Neuronal stem cell (in vitro differentiated cells): ENCODE measurements at regions not wholly inside any gene's neighbourhood (a gene's known extent, or its start where the extent isn't known, plus 50 kb on each side); places are given as distances from the start of the nearest gene placed in this dataset.

ENCODE experiments used
- DNase-seq: peaks from one replicate; pipeline ENCODE4 v3.0.0-alpha.2; 2013; ENCODE audit warnings: low spot score
- H2AFZ ChIP-seq: one replicate; pipeline ENCODE4 v1.6.1; 2013; ENCODE audit warnings: mild to moderate bottlenecking, low read length, inconsistent platforms
- H2AK5ac ChIP-seq: 2 replicates; pipeline ENCODE4 v1.6.1; 2013; ENCODE audit warnings: low read depth, mild to moderate bottlenecking, inconsistent platforms, low read length, moderate library complexity, mixed read lengths
- H2BK120ac ChIP-seq: 2 replicates; pipeline ENCODE4 v1.6.1; 2013; ENCODE audit warnings: low read depth, mild to moderate bottlenecking, inconsistent platforms, low read length, moderate library complexity, mixed read lengths
- H2BK12ac ChIP-seq: one replicate; pipeline ENCODE4 v1.6.1; 2013; ENCODE audit warnings: low read length, inconsistent platforms
- H2BK15ac ChIP-seq: 2 replicates; pipeline ENCODE4 v1.6.1; 2013; ENCODE audit warnings: mild to moderate bottlenecking, low read length, inconsistent platforms, mixed read lengths
- H2BK5ac ChIP-seq: one replicate; pipeline ENCODE4 v1.6.1; 2013; ENCODE audit warnings: inconsistent platforms, mild to moderate bottlenecking, low read length, moderate library complexity
- H3K14ac ChIP-seq: one replicate; pipeline ENCODE4 v1.6.1; 2013; ENCODE audit warnings: low read length, inconsistent platforms
- H3K18ac ChIP-seq: 2 replicates; pipeline ENCODE4 v1.6.1; 2013; ENCODE audit warnings: low read length, inconsistent platforms
- H3K23ac ChIP-seq: 2 replicates; pipeline ENCODE4 v1.6.1; 2013; ENCODE audit warnings: low read depth, mild to moderate bottlenecking, mixed read lengths, low read length, inconsistent platforms; ENCODE audit not compliant: poor library complexity
- H3K27ac ChIP-seq: replicated peaks from 3 replicates; pipeline ENCODE4 v1.5.1; 2013; ENCODE audit warnings: low read length, inconsistent platforms
- H3K27me3 ChIP-seq, 3 experiments: 2 replicates each; pipeline ENCODE4 v1.6.1; 2013; ENCODE audit warnings: low read length in 3 of 3, mild to moderate bottlenecking in 2 of 3, inconsistent platforms in 1 of 3, low read depth in 1 of 3, mixed read lengths in 1 of 3, moderate library complexity in 1 of 3; ENCODE audit not compliant: control insufficient read depth in 3 of 3, insufficient read depth in 3 of 3
- H3K36me3 ChIP-seq, 2 donors: replicated peaks in 1 of 2; 2 replicates each; pipeline ENCODE4 v1.6.1; 2013; ENCODE audit warnings: low read length in 2 of 2; ENCODE audit not compliant: control insufficient read depth in 2 of 2, insufficient read depth in 2 of 2
- H3K4ac ChIP-seq: 2 replicates; pipeline ENCODE4 v1.6.1; 2013; ENCODE audit warnings: inconsistent platforms, mild to moderate bottlenecking, low read length, moderate library complexity
- H3K4me1 ChIP-seq, 2 donors: 1 replicate in 1 of 2; 2 replicates in 1 of 2; pipeline ENCODE4 v1.6.1; 2013; ENCODE audit warnings: low read length in 2 of 2, low read depth in 1 of 2; ENCODE audit not compliant: control insufficient read depth in 2 of 2, insufficient read depth in 1 of 2
- H3K4me2 ChIP-seq: one replicate; pipeline ENCODE4 v1.6.1; 2013; ENCODE audit warnings: mild to moderate bottlenecking, low read length, inconsistent platforms; ENCODE audit not compliant: insufficient read depth, poor library complexity, severe bottlenecking
- H3K4me3 ChIP-seq, 2 donors: 2 replicates each; pipeline ENCODE4 v1.5.1; 2013; ENCODE audit warnings: low read length in 2 of 2, mild to moderate bottlenecking in 2 of 2, inconsistent platforms in 1 of 2, moderate library complexity in 1 of 2
- H3K79me1 ChIP-seq: one replicate; pipeline ENCODE4 v1.6.1; 2013; ENCODE audit warnings: low read depth, mild to moderate bottlenecking, inconsistent platforms, low read length, moderate library complexity
- H3K9ac ChIP-seq: one replicate; pipeline ENCODE4 v1.6.1; 2013; ENCODE audit warnings: mild to moderate bottlenecking, low read depth, low read length, inconsistent platforms; ENCODE audit not compliant: poor library complexity
- H3K9me3 ChIP-seq, 2 donors: replicated peaks in 1 of 2; 2 replicates each; pipeline versions ENCODE3 to v1.6.1; 2013; ENCODE audit warnings: low read length in 2 of 2, mild to moderate bottlenecking in 2 of 2, inconsistent platforms in 1 of 2, low read depth in 1 of 2, mixed read lengths in 1 of 2, moderate library complexity in 1 of 2; ENCODE audit not compliant: control insufficient read depth in 2 of 2, insufficient read depth in 1 of 2
- H4K8ac ChIP-seq: one replicate; pipeline ENCODE4 v1.6.1; 2013; ENCODE audit warnings: low read depth, mild to moderate bottlenecking, inconsistent platforms, low read length, moderate library complexity
- H4K91ac ChIP-seq: one replicate; pipeline ENCODE4 v1.6.1; 2013; ENCODE audit warnings: low read length, low read depth, mild to moderate bottlenecking, inconsistent platforms; ENCODE audit not compliant: poor library complexity
- WGBS, 2 donors: extraction: QIAGEN DNeasy Blood & Tissue Kit; methylation state at CpG; one replicate each; pipeline ENCODE4 v1.1.7; 2013; ENCODE audit warnings: missing lambda C conversion rate in 2 of 2, mixed read lengths in 1 of 2; ENCODE audit not compliant: insufficient read length in 2 of 2, insufficient replicate concordance in 1 of 2; ENCODE audit errors: extremely low coverage in 2 of 2; 5-methylcytosine and 5-hydroxymethylcytosine counted together

DNA sequence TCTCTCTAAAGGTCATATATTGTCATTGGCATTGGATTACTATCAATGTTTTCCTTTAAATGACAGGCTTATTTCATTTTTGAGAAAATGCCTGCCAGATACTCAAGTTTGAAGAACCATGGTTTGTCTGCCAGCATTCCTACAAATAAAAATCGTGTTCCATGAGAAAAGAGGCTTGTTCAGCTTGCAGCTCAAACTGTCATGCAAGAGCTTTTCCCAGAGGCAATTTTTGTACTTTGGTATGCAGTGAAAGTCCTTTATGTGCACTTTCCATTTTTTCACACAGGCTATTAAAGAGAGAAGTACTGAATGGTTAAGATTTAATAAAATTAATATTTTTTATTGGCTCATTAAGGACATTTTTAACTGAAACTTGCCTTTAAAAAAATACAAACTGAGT, 110.4 kb downstream of the FBXO4 start:
- no peak overlapping the region for H2BK120ac ChIP-seq
- H2BK15ac ChIP-seq = no peak overlapping the region
- no peak overlapping the region for H4K8ac ChIP-seq
- no peak overlapping the region for H3K14ac ChIP-seq
- no peak overlapping the region for H3K18ac ChIP-seq
- peaks cover 0 to 2% of the 10 kb centered on the region in 2 donors for H3K4me1 ChIP-seq
- no peak overlapping the region for H4K91ac ChIP-seq
- no peak overlapping the region for H3K4me2 ChIP-seq
- H3K9me3 ChIP-seq = no peaks in the 10 kb centered on the region
- no peak overlapping the region for H3K9ac ChIP-seq
- H2AK5ac ChIP-seq = no peak overlapping the region
- H2BK5ac ChIP-seq = no peak overlapping the region
- H3K79me1 ChIP-seq = no peaks in the 10 kb centered on the region
- no peak overlapping the region for H3K23ac ChIP-seq
- WGBS, 2 donors = no CpG with 5 or more reads among the region's 1 CpG
- no peaks in the 10 kb centered on the region for H3K36me3 ChIP-seq
- DNase-seq = no peak
- H2BK12ac ChIP-seq = no peak overlapping the region
- no peak overlapping the region for H2AFZ ChIP-seq
- H3K27ac ChIP-seq = no peak overlapping the region
- no peak overlapping the region for H3K4me3 ChIP-seq
- H3K4ac ChIP-seq = no peak overlapping the region
- no peaks in the 10 kb centered on the region for H3K27me3 ChIP-seq

DNA sequence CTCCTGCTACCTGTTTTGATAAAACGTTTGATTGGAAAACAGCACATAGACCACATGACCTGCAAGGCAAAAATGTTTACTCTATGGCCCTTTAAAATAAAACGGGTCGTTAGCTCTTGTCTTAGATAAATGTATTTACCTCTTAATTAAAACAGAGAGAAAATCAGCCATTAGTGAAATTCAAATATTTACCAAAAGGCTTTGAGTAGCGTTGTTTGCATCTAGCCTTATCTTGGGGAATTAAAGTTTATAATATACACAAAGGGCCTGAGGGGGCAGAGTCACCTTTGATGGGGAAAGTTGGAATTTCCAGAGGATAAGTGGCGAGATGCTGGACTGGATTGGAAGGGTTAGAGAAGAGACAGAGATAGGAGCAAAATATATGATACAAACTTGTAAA, 111.3 kb downstream of the FBXO4 start:
- Histone ChIP-seq H3K27ac (no peak overlapping the region), H3K79me1 (no peaks in the 10 kb centered on the region), H3K27me3 (no peaks in the 10 kb centered on the region), H2BK5ac (no peak overlapping the region), H3K23ac (no peak overlapping the region), H2BK12ac (no peak overlapping the region), H3K4me3 (no peak overlapping the region), H3K9ac (no peak overlapping the region), H2BK15ac (no peak overlapping the region), H4K8ac (no peak overlapping the region), H3K36me3 (no peaks in the 10 kb centered on the region), H3K4me2 (no peak overlapping the region), H2BK120ac (no peak overlapping the region), H2AFZ (no peak overlapping the region), H3K18ac (no peak overlapping the region), H3K14ac (no peak overlapping the region), H4K91ac (no peak overlapping the region), H2AK5ac (no peak overlapping the region), H3K4me1 (peaks cover 0 to 2% of the 10 kb centered on the region in 2 donors), H3K9me3 (no peaks in the 10 kb centered on the region), H3K4ac (no peak overlapping the region)
- DNase-seq = no peak
- no CpG with 5 or more reads among the region's 5 CpGs for WGBS, 2 donors

DNA sequence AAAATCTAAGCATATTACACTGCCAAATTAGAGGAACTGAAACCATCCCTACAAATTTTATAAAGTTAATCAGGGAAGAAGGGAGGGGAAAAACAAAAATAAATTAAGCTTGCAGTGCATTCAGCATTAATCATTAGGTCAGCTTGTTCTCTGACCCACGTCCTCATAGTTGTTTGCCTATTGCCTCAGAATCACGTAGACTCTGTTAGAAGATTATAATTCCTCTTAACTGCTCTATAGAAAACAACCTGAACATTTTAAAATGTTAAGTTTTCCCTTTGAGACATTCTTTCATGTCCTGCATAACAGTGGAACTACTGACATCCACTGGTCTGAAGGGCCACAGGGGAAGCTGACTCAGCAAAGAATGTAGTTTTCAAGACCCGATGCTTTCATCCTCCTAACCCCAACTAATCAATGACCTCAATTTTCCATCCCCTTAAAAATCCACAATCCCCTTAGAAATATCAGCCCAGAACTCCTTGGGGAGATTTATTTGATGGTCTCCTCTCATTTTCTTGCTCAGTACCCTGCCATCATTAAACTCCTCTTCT, 112.4 kb downstream of the FBXO4 start:
- no peaks in the 10 kb centered on the region for H3K9me3 ChIP-seq
- no peak overlapping the region for H3K14ac ChIP-seq
- WGBS, 2 donors = no CpG with 5 or more reads among the region's 3 CpGs
- H4K8ac ChIP-seq = no peak overlapping the region
- no peak overlapping the region for H2BK120ac ChIP-seq
- no peak overlapping the region for H3K4me2 ChIP-seq
- no peak overlapping the region for H4K91ac ChIP-seq
- H3K9ac ChIP-seq = no peak overlapping the region
- no peaks in the 10 kb centered on the region for H3K79me1 ChIP-seq
- no peak overlapping the region for H2AK5ac ChIP-seq
- H3K18ac ChIP-seq = no peak overlapping the region
- H2BK5ac ChIP-seq = no peak overlapping the region
- H3K36me3 ChIP-seq = no peaks in the 10 kb centered on the region
- no peak overlapping the region for H2BK15ac ChIP-seq
- peaks cover 0 to 2% of the 10 kb centered on the region in 2 donors for H3K4me1 ChIP-seq
- H2BK12ac ChIP-seq = no peak overlapping the region
- H3K4me3 ChIP-seq = no peak overlapping the region
- H3K4ac ChIP-seq = no peak overlapping the region
- H3K27me3 ChIP-seq = no peaks in the 10 kb centered on the region
- H3K27ac ChIP-seq = no peak overlapping the region
- DNase-seq = no peak
- H3K23ac ChIP-seq = no peak overlapping the region
- H2AFZ ChIP-seq = no peak overlapping the region

DNA sequence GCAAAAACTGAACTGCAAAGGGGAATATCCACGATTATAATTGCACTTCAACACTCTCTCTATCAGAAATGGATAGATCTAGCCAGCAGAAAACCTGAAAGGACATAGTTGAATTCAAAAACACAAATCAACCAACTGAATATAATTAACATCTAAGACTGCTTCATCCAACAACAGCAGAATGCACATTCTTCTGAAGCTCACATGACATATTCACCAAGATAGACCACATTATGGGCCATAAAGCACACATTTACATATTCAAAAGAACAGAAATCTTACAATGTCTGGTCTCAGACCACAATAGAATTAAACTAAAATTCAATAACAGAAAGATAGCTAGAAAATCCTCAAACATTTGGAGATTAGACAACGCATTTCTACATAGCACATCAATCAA, 118.3 kb downstream of the FBXO4 start:
- no peak for DNase-seq
- H3K36me3 ChIP-seq = no peaks in the 10 kb centered on the region
- H3K18ac ChIP-seq = no peak overlapping the region
- no peak overlapping the region for H3K4ac ChIP-seq
- H3K9ac ChIP-seq = no peak overlapping the region
- no peak overlapping the region for H2BK5ac ChIP-seq
- no peak overlapping the region for H2AFZ ChIP-seq
- no peak overlapping the region for H2AK5ac ChIP-seq
- H3K9me3 ChIP-seq = no peaks in the 10 kb centered on the region
- no peak overlapping the region for H4K8ac ChIP-seq
- H4K91ac ChIP-seq = no peak overlapping the region
- no peaks in the 10 kb centered on the region for H3K4me1 ChIP-seq
- no peaks in the 10 kb centered on the region for H3K27me3 ChIP-seq
- H2BK15ac ChIP-seq = no peak overlapping the region
- no peak overlapping the region for H2BK120ac ChIP-seq
- no CpG with 5 or more reads among the region's 2 CpGs for WGBS, 2 donors
- no peak overlapping the region for H3K23ac ChIP-seq
- no peaks in the 10 kb centered on the region for H3K79me1 ChIP-seq
- no peak overlapping the region for H3K4me3 ChIP-seq
- no peak overlapping the region for H3K14ac ChIP-seq
- no peak overlapping the region for H3K4me2 ChIP-seq
- no peak overlapping the region for H3K27ac ChIP-seq
- H2BK12ac ChIP-seq = no peak overlapping the region
